Neural cell (in vitro differentiated cells): ENCODE measurements at regions not wholly inside any gene's neighbourhood (a gene's known extent, or its start where the extent isn't known, plus 50 kb on each side); places are given as distances from the start of the nearest gene placed in this dataset.

Experiments
- H2AFZ ChIP-seq: fragments of 200-600, 300-800 bp; sonication (generic), shearing (Covaris generic); 2 replicates; pipeline ENCODE4 v1.6.0; 2014; ENCODE audit warnings: low read depth, mild to moderate bottlenecking, antibody characterized with exemption, low read length, moderate library complexity
- H3F3A ChIP-seq: fragments of 200-600 bp; shearing (Covaris generic); 2 replicates; pipeline ENCODE4 v1.6.1; 2016; ENCODE audit warnings: mild to moderate bottlenecking, moderate library complexity, mixed read lengths, antibody characterized with exemption, low read length; ENCODE audit not compliant: insufficient read depth, poor library complexity, severe bottlenecking
- H3K27ac ChIP-seq: fragments of 200-600, 300-800 bp; sonication (generic), shearing (Covaris generic); 2 replicates; pipeline ENCODE4 v1.5.1; 2014; ENCODE audit warnings: mild to moderate bottlenecking, low read length, moderate library complexity
- H3K27me3 ChIP-seq: fragments of 300-800, 200-600 bp; sonication (generic), shearing (Covaris generic); 2 replicates; pipeline ENCODE4 v1.6.0; 2014; ENCODE audit warnings: mild to moderate bottlenecking, low read depth, low read length, moderate library complexity; ENCODE audit not compliant: insufficient read depth
- H3K36me3 ChIP-seq: fragments of 300-800, 200-600 bp; sonication (generic), shearing (Covaris generic); 2 replicates; pipeline ENCODE4 v1.5.1; 2014; ENCODE audit warnings: mild to moderate bottlenecking, antibody characterized with exemption, low read length, moderate library complexity; ENCODE audit not compliant: insufficient read depth
- H3K4me2 ChIP-seq: fragments of 300-800, 200-600 bp; sonication (generic), shearing (Covaris generic); 2 replicates; pipeline ENCODE4 v1.6.0; 2014; ENCODE audit warnings: mild to moderate bottlenecking, low read length
- H3K4me3 ChIP-seq: fragments of 300-800, 200-600 bp; sonication (generic), shearing (Covaris generic); 2 replicates; pipeline ENCODE4 v1.5.1; 2014; ENCODE audit warnings: mild to moderate bottlenecking, low read length, moderate library complexity
- H3K79me2 ChIP-seq: fragments of 200-600 bp; shearing (Covaris generic); replicated peaks from 2 replicates; pipeline ENCODE4 v1.6.0; 2014; ENCODE audit warnings: mild to moderate bottlenecking, low read length, moderate library complexity; ENCODE audit not compliant: insufficient read depth
- H3K9ac ChIP-seq: fragments of 300-800, 200-600 bp; sonication (generic), shearing (Covaris generic); 2 replicates; pipeline ENCODE4 v1.6.1; 2016; ENCODE audit warnings: mild to moderate bottlenecking, low read length, mixed read lengths
- H3K9me2 ChIP-seq: fragments of 200-600 bp; shearing (Covaris generic); 2 replicates; pipeline ENCODE4 v1.6.1; 2016; ENCODE audit warnings: mild to moderate bottlenecking, low read length, mixed read lengths; ENCODE audit not compliant: insufficient read depth
- H3K9me3 ChIP-seq: fragments of 200-600, 300-800 bp; sonication (generic), shearing (Covaris generic); 2 replicates; pipeline ENCODE4 v1.6.1; 2016; ENCODE audit warnings: mild to moderate bottlenecking, mixed run types, low read length, moderate library complexity, mixed read lengths
- H4K20me1 ChIP-seq: fragments of 200-600 bp; shearing (Covaris generic); 2 replicates; pipeline ENCODE4 v1.6.1; 2016; ENCODE audit warnings: mild to moderate bottlenecking, mixed run types; ENCODE audit not compliant: insufficient read depth
- EZH2 ChIP-seq: fragments of 200-600, 300-800 bp; shearing (Covaris generic), sonication (generic); IDR thresholded peaks from 2 replicates; pipeline ENCODE4 v1.6.1; 2014; ENCODE audit warnings: antibody characterized with exemption, low read length, borderline replicate concordance, mild to moderate bottlenecking; ENCODE audit not compliant: insufficient read depth, poor library complexity, severe bottlenecking
- MXI1 ChIP-seq: fragments of 450-650 bp; conservative IDR thresholded peaks from 2 replicates; pipeline ENCODE4 v1.6.1; 2014; ENCODE audit warnings: antibody characterized with exemption, mild to moderate bottlenecking; ENCODE audit not compliant: poor library complexity, severe bottlenecking
- POLR2AphosphoS5 ChIP-seq: IDR thresholded peaks from 2 replicates; pipeline ENCODE4 v1.6.1; 2012
- RAD21 ChIP-seq: fragments of 450-650 bp; conservative IDR thresholded peaks from 2 replicates; pipeline ENCODE4 v1.6.1; 2014; ENCODE audit warnings: antibody characterized with exemption, mild to moderate bottlenecking, moderate library complexity
- TAF1 ChIP-seq: IDR thresholded peaks from 2 replicates; pipeline ENCODE4 v1.6.1; 2012; ENCODE audit warnings: low read depth
- TF ChIP-seq, protein P1 (sequence below): IDR thresholded peaks from 2 replicates; pipeline ENCODE4 v1.6.1; 2012; ENCODE audit warnings: borderline replicate concordance
- TF ChIP-seq, protein P2 (sequence below): fragments of 450-650 bp; IDR thresholded peaks from 2 replicates; pipeline ENCODE4 v1.5.1; 2014; ENCODE audit warnings: antibody characterized with exemption, mild to moderate bottlenecking, moderate library complexity; ENCODE audit not compliant: poor library complexity, severe bottlenecking

DNA sequence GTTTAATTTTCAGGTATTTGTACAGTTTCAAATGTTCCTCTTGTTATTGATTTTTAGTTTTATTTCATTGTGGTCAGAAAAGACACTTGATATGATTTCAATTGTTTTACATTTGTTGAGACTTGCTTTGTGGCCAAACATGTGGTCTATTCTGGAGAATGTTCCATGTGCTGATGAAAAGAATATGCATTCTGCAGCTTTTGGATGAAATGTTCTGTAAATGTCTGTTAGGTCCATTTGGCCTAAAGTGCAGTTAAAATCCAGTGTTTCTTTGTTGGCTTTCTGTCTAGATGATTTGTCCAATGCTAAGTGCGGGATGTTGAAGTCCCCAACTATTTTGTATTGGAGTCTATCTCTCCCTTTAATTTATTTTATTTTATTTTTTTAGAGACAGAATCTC is 70.5 kb downstream of the ZNF503 start:
- H3K4me2 ChIP-seq, result no peak overlapping the region
- H4K20me1 ChIP-seq, result no peaks in the 10 kb centered on the region
- H3K9me2 ChIP-seq, result no peaks in the 10 kb centered on the region
- no peak overlapping the region for H2AFZ ChIP-seq
- no peaks in the 10 kb centered on the region for H3K36me3 ChIP-seq
- no peaks in the 10 kb centered on the region for H3K27me3 ChIP-seq
- no peak overlapping the region for H3K27ac ChIP-seq
- no peaks in the 10 kb centered on the region for H3F3A ChIP-seq
- no peaks in the 10 kb centered on the region for H3K79me2 ChIP-seq
- H3K9me3 ChIP-seq, result no peaks in the 10 kb centered on the region
- no peak overlapping the region for H3K4me3 ChIP-seq
- no peak for TF ChIP-seq EZH2
- TF ChIP-seq, protein P1, sequence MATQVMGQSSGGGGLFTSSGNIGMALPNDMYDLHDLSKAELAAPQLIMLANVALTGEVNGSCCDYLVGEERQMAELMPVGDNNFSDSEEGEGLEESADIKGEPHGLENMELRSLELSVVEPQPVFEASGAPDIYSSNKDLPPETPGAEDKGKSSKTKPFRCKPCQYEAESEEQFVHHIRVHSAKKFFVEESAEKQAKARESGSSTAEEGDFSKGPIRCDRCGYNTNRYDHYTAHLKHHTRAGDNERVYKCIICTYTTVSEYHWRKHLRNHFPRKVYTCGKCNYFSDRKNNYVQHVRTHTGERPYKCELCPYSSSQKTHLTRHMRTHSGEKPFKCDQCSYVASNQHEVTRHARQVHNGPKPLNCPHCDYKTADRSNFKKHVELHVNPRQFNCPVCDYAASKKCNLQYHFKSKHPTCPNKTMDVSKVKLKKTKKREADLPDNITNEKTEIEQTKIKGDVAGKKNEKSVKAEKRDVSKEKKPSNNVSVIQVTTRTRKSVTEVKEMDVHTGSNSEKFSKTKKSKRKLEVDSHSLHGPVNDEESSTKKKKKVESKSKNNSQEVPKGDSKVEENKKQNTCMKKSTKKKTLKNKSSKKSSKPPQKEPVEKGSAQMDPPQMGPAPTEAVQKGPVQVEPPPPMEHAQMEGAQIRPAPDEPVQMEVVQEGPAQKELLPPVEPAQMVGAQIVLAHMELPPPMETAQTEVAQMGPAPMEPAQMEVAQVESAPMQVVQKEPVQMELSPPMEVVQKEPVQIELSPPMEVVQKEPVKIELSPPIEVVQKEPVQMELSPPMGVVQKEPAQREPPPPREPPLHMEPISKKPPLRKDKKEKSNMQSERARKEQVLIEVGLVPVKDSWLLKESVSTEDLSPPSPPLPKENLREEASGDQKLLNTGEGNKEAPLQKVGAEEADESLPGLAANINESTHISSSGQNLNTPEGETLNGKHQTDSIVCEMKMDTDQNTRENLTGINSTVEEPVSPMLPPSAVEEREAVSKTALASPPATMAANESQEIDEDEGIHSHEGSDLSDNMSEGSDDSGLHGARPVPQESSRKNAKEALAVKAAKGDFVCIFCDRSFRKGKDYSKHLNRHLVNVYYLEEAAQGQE, result no peak
- TF ChIP-seq POLR2AphosphoS5, result no peak
- no peak overlapping the region for H3K9ac ChIP-seq

DNA sequence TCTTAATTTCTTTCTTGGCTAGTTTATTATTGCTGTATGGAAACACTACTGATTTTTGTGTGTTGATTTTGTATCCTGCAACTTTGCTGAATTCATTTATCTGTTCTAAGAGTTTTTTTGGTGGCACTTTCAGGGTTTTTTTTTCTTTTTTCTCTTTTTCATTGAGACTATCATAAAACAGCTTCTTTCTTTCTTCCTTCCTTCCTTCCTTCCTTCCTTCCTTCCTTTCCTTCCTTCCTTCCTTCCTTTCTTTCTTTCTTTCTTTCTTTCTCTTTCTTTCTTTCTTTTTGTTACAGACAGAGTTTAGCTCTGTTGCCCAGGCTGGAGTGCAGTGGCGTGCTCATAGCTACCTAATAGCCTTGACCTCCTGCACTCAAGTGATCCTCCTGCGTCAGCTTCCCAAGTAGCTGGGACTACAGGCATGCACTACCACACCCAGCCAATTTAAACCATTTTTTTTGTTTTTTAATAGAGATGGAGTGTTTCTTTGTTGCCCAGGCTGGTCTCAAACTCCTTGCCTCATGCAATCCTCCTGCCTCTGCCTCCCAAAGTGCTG is 72.3 kb downstream of the ZNF503 start:
- Histone ChIP-seq H3K27me3 (no peaks in the 10 kb centered on the region), H3K4me3 (no peak overlapping the region), H3K79me2 (no peaks in the 10 kb centered on the region), H3K9me3 (no peaks in the 10 kb centered on the region), H4K20me1 (no peaks in the 10 kb centered on the region), H3F3A (no peaks in the 10 kb centered on the region), H2AFZ (no peak overlapping the region), H3K36me3 (no peaks in the 10 kb centered on the region), H3K9me2 (no peaks in the 10 kb centered on the region), H3K9ac (no peak overlapping the region), H3K4me2 (no peak overlapping the region), H3K27ac (no peak overlapping the region)
- TF ChIP-seq RAD21, result no peak
- no peak for TF ChIP-seq POLR2AphosphoS5
- no peak for TF ChIP-seq TAF1
- TF ChIP-seq, protein P1, result no peak
- TF ChIP-seq, protein P2, sequence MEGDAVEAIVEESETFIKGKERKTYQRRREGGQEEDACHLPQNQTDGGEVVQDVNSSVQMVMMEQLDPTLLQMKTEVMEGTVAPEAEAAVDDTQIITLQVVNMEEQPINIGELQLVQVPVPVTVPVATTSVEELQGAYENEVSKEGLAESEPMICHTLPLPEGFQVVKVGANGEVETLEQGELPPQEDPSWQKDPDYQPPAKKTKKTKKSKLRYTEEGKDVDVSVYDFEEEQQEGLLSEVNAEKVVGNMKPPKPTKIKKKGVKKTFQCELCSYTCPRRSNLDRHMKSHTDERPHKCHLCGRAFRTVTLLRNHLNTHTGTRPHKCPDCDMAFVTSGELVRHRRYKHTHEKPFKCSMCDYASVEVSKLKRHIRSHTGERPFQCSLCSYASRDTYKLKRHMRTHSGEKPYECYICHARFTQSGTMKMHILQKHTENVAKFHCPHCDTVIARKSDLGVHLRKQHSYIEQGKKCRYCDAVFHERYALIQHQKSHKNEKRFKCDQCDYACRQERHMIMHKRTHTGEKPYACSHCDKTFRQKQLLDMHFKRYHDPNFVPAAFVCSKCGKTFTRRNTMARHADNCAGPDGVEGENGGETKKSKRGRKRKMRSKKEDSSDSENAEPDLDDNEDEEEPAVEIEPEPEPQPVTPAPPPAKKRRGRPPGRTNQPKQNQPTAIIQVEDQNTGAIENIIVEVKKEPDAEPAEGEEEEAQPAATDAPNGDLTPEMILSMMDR, result no peak
- TF ChIP-seq MXI1, result no peak
